GM18868 (cell line): ENCODE measurements at regions not wholly inside any gene's neighbourhood (a gene's known extent, or its start where the extent isn't known, plus 50 kb on each side); places are given as distances from the start of the nearest gene placed in this dataset.

ENCODE experiments used
- ATAC-seq: cut with Tn5 transposase; IDR thresholded peaks from one replicate; pipeline ENCODE4 v1.9.1; 2021; ENCODE audit warnings: mild to moderate bottlenecking, moderate library complexity; ENCODE audit not compliant: unreplicated experiment

- no peak for ATAC-seq
Observed at GRCh38 chr10:118501637-118502440, 93.6 kb downstream of the PRLHR start.

GRCh38 chr10:118501171-118501570 is 94.3 kb downstream of the PRLHR start:
- ATAC-seq = no peak

DNA sequence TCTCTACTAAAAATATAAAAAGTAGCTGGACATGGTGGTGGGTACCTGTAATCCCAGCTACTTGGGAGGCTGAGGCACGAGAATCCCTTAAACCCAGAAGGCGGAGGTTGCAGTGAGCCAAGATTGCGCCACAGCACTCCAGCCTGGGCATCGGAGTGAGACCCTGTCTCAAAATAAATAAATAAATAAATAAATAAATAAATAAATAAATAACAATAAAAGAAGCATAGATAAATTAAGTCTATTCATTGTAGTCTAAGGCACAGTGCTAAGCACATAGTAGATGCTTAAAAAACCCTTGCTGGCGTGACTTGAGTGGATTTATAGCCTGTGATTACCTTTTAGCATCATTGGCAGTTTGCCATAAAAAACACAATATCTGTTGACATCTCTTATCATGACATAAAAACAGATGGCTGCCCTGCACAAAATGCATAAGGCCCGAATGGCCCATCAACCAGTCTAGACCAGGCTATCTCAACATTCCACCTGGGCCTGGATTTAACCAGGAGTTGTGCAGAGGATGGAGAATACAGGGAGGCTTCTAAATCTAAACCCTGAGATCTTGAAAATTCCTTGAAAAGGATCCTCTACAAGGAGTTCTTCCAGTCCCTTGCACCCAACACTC is 94.9 kb downstream of the PRLHR start:
- no peak for ATAC-seq

DNA sequence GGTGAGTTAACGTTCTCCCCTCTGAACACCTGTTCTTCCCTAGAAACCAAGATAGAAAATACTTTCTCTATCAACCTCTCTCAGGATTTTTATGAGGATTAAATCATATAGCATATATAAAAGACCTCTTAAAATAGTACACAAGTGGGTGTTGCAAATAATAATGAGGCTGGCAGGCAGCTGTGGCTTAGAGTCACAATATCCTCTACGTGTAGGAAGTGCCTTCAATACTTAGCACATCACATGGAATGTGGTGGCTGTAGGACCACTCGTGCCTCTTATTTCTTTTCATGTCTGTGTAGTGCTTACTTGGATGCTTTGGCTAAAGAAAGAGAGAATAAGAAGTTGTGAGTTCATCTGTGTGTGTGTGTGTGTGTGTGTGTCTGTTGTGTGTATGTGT is 96.3 kb downstream of the PRLHR start:
- no peak for ATAC-seq

DNA sequence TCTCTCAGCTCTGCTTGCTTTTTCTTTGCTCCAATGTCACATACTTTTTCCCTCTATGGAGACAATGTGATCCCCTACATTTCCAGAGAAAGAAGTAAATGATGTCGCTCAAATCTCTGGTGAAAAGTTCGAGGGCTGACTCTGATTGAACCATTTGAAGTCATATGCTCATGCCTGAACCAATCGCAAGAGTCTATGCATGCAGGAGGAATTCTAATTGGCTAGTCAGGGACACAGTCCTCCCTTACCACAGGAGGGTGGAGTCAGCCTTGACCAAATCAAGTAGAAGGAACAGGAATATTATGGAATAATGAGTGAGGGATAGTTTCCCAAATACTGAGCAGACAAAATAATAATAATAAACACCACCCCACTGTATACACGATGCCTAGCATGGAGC is 96.8 kb downstream of the PRLHR start:
- no peak for ATAC-seq

DNA sequence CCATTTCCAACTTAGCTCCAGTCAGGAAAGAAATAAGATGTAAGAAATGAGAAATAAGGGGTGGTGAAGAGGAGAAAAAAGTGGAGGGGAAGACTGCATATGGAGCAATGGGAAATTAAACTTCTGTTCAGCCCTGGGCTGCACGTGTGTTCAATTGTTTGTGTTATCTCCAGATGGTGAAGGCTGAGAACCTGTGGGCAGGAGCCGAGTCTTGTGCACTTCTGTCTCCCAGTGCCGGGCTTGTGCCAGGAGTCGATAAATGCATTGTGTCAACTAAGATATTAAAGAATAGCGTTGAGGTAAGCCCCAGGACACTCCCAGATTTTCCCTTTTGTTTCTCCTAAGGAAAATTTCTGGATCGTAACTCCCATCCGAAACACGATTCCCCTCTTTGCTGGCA is 98.2 kb downstream of the PRLHR start:
- ATAC-seq = no peak

DNA sequence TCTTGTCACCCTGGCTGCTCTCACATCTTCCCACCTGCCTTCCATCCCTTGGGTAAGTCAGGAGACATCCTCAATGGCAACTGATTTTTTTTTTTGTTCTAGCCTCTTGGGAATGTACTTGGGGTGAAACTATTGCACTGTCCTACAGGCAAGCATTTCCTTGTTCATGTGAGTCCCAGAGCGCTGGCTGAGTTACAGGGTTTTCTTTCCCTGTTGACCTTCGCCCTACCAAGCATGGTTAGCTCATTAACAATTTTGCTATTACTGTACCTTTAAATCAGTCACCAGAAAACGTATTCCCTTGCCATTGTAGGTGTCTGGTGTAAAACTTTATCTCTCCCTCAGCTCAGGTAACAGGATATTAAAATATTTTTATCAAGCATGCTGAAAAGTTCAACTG is 98.9 kb downstream of the PRLHR start:
- no peak for ATAC-seq

DNA sequence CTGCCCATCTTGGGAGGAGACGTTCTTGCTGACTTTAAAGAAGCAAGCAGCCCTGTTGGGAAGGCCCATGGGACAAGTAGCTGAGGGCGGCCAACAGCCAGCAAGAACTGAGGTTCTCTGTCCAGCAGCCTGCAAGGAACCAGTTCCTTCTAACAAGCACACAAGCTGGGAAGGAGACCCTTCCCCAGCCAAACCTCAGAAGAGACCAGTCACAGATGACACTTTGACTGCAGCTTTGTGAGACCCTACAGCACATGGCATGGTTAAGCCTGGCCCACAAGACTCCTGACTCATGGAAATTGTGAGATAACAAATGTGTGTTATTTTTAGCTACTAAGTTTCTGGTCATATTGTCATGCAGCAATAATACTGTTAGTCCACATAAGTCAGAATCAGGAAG is 99.9 kb downstream of the PRLHR start:
- ATAC-seq = no peak

DNA sequence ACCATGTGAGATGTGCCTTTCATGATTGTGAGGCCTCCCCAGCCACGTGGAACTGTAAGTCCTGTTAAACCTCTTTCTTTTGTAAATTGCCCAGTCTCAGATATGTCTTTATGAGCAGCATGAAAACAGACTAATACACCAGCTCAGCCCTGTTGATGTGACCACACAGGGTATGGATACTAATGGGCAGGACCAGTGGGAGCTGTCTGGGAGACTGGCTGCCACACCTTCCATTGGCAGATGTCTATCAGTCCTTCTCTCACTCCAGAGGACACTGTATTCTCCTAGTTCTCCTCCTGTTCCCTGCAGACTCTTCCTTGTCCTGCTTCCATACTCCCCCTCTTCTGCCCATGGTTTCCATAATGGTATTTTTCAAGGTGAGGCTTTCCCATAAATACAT is 104.4 kb downstream of the PRLHR start:
- no peak for ATAC-seq

DNA sequence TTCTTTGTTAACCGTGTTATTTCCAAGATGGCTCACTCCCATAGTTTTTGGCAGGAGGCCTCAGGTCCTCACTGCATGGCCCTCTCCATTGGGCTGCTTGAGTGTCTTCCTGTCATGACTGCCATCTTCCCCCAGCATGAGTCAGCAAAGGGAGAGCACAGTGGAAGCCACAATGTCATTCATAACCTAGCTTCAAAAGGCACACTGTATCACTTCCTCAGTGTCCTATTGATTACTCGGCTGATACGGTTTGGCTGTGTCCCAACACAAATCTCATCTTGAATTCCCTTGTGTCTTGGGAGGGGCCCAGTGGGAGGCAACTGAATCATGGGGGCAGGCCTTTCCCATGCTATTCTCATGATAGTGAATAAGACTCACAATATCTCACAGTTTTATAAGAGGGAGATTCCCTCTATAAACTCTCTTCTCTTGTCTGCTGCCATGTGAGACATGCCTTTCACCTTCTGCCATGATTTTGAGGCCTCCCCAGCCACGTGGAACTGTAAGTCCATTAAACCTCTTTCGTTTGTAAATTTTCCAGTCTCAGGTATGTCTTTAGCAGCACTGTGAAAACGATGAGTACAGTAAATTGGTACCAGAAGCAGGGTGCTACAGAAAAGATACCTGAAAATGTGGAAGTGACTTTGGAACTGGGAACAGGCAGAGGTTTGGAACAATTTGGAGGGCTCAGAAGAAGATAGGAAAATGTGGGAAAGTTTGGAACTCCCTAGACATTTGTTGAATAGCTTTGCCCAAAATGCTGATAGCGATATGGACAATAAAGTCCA is 106.5 kb downstream of the PRLHR start:
- peak; percentile 57 for ATAC-seq

DNA sequence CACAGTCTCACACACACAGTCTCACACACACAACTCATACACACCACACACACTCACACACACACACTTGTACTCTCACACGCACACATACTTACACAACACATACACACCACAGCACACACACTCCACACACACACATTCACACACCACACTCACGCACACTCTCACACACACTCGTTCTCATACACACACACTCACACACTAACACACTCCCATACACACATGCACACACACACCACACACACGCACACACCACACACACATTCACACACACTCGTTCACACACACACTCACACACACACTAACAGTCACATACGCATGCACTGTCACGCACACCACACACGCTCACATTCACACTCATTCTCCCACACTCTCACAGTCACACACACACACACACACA is 109.8 kb downstream of the PRLHR start:
- ATAC-seq = no peak

DNA sequence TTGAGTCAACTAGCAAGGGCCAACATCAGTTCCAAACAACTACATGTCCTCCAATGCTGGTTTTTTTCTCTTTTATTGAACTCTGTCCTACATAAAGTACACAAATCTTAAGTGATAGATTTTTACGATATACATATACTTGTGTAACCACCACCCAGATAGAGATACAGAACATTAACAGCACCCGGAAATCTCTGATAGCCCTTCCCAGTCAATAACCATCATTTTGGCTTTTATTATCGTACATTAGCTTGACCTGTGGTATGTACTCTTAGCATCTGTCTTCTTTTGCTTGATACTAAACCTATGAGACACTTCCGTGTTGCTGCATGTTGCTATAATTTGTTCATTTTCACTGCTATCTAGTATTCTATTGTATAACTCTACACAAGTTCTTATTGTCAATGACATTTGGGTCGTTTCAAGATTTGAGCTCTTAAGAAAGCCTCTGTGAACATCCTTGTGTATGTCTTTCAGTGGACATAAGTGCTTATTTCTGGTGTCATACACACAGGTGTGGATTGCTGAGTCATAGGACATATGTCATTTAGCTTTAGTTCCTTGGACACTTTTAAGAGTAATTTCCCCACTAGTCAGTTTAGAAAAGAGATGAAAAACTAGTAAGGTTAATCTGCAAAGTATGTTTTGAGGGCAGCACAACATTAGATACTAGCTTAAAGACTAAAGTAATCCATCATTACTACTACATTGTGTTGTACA is 111.1 kb downstream of the PRLHR start:
- no peak for ATAC-seq

DNA sequence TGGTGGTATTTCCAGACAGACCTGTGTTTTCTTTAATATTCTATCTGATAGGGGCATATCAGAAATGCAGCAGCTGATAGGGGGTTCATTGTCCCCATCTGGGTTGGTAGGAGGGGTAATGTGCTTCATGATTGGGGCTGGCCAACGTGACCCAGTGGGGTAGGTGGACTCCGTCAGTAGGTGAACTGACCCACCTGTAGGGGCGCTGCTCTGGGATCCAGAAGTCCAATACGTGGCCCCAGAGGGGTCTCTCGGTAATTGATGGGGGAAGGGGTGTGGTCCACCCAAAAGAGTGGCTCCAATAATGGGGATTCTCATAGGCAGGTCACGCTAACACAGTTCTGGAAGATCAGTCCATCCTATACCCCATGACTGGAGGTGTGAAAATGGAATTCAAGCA is 112.0 kb downstream of the PRLHR start:
- ATAC-seq = no peak

DNA sequence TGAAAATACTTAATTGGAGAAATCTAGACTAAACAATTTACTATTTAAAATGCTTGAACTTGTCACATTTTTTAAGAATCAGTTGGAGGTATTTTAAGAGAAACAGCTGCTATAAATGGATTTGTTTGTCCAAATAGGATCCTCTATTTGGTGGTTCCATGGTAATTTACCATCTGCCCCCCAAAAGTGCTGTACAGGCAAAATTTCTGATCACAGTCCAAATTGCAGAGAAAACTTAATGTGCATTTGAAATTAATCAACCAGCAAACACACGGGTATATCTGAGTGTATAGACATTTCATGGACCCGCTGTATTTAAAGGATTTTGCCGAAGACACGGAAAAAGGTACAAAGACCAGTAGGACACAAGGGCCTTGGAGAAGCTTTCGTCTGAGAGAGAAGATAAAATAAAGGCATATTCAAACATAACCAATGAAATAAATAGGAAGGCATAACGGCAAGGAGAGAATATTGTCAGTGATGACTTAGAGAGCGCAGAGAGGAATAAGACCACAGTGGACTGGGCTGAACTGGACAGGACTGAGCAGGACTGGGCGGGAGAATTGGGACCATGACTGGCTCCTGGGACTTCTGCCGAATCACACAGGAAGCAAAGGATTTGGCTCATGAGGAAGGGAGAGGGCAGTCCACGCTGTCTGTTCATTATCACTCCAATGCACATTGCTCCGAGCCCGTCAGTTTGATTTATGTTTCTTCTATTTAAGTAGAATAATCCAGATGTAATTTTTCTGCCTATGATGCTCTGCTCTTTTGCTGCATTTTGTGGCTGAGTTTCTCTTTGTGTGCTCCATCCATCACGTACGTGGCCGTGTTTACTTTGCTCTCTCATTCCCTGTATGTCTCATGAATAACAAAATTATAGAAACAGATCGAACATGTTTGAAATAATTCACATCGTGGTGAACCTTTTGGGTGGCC is 112.8 kb downstream of the PRLHR start:
- ATAC-seq = no peak

- no peak for ATAC-seq
Observed at GRCh38 chr10:118481871-118482270, 113.6 kb downstream of the PRLHR start.

DNA sequence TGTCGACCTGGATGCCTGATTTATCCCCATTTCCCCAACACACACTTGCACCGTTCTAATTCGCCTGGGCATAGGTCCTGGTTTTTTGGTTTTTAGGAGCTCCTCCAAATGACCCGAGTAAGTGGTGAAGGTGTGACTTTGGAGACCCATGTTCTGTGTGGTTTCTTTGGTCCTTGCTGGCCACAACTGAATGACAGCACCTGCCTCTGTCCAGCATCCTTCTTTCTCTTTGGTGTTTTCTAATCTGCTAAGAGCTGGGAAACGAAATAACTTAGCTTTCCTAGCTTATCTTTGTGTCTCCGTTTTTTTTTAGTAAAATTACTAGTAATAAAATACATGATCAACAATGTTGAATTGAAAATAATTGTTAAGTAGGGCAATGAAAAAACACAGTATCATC is 120.2 kb downstream of the PRLHR start:
- ATAC-seq = no peak

- no peak for ATAC-seq
Observed at GRCh38 chr10:118474111-118474510, 121.3 kb downstream of the PRLHR start.

GRCh38 chr10:118473305-118473960 is 122.0 kb downstream of the PRLHR start:
- ATAC-seq = no peak

DNA sequence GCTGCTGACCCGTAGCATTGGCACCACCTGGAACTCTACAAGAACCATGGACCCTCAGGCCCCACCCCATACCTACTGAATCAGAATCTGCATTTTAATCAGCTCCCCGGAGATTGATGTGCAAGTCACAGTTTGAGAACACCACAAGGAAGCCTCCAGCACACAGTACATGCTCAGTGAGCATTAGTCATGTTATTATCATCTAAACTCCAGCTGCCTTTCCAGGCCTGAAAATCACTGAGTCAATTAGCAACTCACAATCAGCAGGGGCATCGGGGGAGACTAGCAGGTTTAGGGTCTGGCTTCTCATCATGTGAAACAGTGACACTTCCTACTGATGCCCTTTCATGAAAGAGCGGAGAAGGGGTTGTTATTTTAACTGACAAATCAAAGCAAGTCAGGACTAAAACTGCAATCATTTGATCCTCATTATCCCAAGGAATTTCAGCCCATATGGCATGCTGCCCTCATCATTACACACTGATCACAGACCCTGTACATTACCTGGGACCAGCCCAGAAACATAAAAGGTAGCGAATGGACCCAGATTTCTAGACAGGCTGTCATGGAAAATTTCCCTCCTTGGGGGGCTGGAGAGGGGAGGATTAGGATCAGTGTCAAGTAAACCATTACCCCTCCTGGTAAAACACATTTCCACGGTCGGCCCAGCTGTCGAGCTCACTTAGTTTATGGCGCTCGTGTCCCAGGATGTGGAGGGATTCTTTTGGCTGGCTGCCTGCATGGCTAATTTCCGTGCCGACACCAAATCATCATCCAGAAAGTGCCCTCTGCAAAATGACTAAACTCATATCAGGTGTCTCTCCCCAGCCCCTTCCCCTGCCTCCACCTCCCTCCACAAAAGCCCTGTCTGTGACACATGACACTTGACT is 122.8 kb downstream of the PRLHR start:
- no peak for ATAC-seq
